HG03135 (cell line): ENCODE measurements at regions not wholly inside any gene's neighbourhood (a gene's known extent, or its start where the extent isn't known, plus 50 kb on each side); places are given as distances from the start of the nearest gene placed in this dataset.
"Not testable (repeated sequence)": the region's sequence is repeated elsewhere in the genome, so short reads cannot be mapped to it uniquely, and the experiment has no call there.

Experiments
- ATAC-seq: cut with Tn5 transposase; IDR thresholded peaks from one replicate; pipeline ENCODE4 v1.9.1; 2021; ENCODE audit warnings: mild to moderate bottlenecking, moderate library complexity; ENCODE audit not compliant: unreplicated experiment

DNA sequence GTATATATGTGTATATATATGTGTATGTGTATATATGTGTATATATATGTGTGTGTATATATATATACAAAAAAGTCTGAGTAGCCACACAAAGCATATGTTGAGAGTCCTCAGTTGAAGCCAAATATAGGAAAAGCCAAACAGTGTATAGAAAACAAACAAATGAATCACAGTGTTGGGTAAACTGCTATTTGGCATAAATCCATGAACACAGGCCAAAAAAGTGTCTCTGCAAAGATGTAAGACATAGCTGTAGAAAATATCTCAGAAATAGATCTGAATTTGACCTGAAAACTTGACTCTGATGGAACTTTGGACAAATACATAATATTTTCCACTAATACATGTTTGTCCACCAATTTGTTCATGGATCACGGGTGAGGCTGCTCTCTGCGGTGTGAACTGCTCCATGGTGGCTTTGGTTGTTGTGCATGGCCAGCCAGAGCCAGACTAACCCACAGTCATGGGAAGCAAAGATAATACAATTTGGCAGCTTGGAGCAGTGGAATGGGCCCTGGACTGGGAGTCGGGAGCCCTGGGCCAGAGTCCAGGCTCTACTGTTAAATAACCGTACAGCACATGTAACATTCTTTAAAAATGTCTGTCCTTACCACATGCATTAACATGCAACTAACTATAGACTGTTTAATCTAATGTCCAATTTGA is 76.9 kb upstream of the EED start:
- ATAC-seq: no peak

GRCh38 chr11:86166287-86166686 is 78.3 kb upstream of the EED start:
- ATAC-seq: not testable (repeated sequence)

- no peak for ATAC-seq
Measured at GRCh38 chr11:86164106-86164505, 80.4 kb upstream of the EED start.

DNA sequence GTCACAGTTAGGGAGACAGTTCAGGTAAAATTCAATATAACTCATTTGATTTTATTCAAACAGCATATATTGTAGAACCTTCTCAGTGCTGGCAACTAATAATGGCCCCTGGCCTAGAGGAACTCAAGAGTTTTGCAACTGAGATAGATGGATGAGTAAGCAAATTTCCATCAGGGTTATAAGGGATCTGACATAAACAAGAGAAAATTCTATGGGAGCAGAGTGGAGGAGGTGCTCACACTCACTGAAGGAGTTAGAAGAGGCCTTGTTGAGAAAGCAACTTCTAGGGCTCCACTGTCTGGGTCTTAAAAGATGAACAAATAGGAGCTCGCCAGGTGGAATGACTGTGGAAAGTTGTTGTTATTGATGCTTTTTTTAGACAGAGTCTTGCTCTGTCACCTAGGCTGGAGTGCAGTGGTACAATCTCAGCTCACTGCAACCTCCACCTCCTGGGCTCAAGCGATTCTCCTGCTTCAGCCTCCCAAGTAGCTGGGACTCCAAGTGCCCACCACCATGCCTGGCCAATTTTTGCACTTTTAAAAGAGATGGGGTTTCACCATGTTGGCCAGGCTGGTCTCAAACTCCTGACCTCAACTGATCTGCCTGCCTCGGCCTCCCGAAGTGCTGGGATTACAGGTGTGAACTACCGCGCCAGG is 81.2 kb upstream of the EED start:
- not testable (repeated sequence) for ATAC-seq

- no peak for ATAC-seq
Measured at GRCh38 chr11:86162239-86162638, 82.3 kb upstream of the EED start.

GRCh38 chr11:86161837-86162236 is 82.7 kb upstream of the EED start:
- ATAC-seq: no peak

DNA sequence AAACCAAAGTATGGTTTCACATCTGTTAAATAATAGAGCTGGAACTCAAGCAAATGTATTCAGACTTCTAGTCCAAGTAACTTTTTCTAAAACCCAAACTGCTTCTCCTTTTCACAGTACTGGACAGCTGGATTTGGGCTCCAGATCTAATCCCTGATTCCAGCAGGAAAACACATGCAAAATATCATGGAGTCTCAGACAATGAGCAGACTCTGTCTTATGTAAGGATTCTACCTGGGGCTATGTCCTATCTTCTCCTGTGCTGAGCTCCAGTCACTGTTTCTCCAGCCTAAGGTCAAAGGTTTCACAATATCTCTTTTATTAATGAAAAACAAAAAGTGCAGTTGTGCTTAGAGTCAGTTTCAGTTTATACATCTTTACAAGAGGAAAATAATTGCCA is 83.2 kb upstream of the EED start:
- no peak for ATAC-seq

GRCh38 chr11:86160541-86161149 is 83.9 kb upstream of the EED start:
- ATAC-seq: no peak

GRCh38 chr11:86159581-86159891 is 85.0 kb upstream of the EED start:
- no peak for ATAC-seq

DNA sequence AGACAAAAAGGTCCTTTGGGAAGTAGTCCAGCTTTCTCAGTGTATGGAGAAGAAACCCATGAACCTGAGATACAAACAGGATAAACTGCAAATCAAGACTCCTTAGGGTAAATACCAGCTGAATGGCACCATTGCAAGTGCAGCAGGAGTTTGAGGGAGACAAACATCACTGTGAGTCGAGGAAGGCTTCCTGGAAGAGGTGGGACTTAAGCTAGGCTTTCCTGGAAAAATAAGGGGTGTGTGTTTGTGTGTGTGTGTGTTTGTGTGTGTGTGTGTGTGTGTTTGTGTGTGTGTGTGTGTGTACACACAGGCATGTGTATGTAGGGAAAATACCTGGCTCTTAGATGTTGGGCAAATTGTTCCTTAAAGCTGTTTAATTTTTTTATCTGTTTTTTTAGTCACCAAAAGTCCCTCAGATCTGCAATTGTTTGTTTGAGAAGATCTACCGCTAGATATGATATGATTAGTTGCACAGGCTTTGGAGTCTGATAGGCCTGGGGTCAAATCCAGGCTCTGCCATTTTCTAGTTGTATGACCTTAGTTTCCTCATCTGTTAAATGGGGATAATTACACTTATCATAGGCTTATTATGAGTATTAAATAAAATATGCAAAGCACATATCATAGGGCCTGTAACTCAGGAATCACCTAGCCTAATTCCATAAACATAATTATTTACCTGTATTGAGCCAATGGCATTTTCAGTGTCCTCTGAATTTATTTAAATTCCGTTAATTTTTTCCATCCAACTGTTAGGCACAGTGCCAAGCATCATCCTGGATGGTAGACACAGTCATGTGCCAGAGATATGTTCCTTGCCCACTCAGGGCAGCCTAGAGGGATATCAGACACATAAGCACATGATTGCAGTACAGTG is 85.6 kb upstream of the EED start:
- ATAC-seq: no peak

- no peak for ATAC-seq
Measured at GRCh38 chr11:86157797-86158378, 86.7 kb upstream of the EED start.

DNA sequence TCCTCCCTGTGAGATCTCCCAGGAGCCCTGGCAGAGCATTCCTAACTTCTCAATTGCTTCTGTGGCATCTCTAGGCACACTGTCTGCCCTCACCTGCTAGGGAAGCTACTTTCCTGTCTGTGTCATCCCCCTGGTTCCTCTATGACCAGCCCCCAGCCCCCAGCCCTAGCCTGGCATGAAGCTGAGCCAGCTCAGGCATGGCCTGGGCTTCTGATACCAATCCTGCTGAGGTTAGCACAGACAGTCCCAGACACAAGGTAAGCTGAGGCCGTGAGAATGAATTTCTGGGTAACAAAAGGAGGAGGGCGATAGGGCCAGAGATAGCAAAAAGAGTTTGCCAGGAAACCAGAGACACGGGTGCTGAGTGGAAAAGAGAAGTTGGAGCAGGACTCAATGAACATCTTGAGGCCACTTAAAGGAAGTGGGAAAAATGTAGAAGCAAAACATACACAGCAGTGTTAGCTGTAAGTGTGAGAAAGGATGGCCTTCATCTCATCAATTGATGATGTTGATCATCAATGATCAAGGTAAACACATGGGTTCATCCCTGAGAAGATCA is 87.6 kb upstream of the PICALM start:
- no peak for ATAC-seq

- ATAC-seq: no peak
Measured at GRCh38 chr11:86155200-86155844, 86.4 kb upstream of the PICALM start.

- no peak for ATAC-seq
Measured at GRCh38 chr11:86153439-86153838, 84.6 kb upstream of the PICALM start.

DNA sequence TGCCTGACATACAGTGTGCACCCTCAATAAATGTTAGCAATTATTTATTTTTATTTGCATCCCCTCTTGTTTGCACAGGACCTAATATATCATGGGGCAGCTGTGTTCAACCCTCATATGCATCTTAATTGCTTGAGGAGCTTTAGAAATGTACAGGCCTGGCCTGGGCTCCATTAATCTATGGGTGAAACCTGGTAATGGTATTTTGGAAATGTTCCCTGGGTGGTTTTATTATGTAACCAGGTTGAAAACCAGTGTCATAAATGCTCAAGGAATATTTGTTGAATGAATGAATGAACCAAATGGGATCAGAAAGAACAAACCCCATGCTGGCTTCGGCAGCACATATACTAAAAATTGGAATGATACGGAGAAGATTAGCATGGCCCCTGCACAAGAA is 84.0 kb upstream of the PICALM start:
- no peak for ATAC-seq

GRCh38 chr11:86152006-86152862 is 83.3 kb upstream of the PICALM start:
- ATAC-seq: no peak

- no peak for ATAC-seq
Measured at GRCh38 chr11:86151174-86152005, 82.5 kb upstream of the PICALM start.

DNA sequence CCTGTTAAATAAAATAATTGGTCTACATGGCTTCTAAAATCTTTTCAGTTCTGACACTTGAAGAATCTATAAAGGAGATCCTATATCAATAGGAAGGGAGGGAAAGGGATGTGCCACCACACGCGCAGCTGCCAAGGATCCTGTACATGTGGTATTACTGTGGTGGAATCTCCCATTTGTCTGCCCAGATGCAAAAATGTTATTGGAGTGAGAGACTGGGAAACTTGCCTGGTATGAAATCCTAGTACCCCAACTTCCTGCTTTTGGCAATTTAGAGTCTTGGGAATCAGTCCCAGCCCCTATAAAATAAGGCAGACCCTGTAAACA is 81.9 kb upstream of the PICALM start:
- ATAC-seq: no peak

- ATAC-seq: no peak
Measured at GRCh38 chr11:86149792-86150191, 80.9 kb upstream of the PICALM start.
